ENCODE measurements at regions not wholly inside any gene's neighbourhood (a gene's known extent, or its start where the extent isn't known, plus 50 kb on each side); places are given as distances from the start of the nearest gene placed in this dataset.

DNA sequence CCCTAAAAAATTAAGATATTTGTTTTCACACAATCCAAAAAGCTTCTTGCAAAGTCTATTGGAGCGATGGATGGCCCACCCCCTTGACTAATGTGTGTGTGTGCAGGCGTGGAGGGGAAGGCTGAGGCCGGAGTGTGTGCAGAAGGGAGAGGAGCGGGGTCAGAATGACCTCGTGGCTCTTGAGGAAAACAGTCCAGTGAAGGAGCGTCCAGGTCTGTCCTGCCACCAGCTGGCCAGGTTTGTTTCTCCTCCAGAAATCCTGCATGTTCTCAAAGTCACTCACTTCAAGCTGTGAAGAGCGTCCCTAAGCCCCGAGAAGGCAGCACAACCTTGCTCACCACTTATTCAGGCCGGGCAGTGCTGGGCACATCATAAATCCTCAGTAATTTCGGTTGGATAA lies 69.5 kb upstream of the SSX2IP start:
- TF ChIP-seq, protein P1, sequence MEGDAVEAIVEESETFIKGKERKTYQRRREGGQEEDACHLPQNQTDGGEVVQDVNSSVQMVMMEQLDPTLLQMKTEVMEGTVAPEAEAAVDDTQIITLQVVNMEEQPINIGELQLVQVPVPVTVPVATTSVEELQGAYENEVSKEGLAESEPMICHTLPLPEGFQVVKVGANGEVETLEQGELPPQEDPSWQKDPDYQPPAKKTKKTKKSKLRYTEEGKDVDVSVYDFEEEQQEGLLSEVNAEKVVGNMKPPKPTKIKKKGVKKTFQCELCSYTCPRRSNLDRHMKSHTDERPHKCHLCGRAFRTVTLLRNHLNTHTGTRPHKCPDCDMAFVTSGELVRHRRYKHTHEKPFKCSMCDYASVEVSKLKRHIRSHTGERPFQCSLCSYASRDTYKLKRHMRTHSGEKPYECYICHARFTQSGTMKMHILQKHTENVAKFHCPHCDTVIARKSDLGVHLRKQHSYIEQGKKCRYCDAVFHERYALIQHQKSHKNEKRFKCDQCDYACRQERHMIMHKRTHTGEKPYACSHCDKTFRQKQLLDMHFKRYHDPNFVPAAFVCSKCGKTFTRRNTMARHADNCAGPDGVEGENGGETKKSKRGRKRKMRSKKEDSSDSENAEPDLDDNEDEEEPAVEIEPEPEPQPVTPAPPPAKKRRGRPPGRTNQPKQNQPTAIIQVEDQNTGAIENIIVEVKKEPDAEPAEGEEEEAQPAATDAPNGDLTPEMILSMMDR (IDR thresholded peaks at IDR 0.05): no peak

DNA sequence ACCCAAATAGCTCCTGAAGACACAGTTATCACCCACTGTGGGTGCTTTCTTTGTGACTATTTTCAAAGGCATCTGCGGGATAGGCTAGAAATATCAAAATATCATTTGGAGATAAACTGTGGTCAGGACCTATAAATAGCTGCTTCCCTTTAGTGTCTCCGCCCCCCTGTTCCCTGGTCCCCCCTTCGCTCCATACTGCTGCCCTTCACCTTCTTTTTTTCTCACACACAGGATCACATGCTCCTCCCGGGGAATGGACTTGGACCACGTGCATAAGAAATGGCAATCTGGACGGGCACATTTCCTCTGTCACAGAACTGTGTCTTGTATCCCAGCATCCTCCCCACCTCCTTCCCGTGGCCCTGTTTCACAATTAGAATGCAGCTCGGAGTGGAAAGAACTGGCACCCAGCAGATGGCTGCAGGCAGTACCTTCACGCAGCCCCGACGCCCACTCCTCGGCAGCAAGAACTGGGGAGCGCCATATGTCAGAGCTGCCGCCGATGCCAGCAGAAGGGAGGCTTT lies 68.8 kb upstream of the SSX2IP start:
- TF ChIP-seq, protein P1 (IDR thresholded peaks at IDR 0.05): no peak

DNA sequence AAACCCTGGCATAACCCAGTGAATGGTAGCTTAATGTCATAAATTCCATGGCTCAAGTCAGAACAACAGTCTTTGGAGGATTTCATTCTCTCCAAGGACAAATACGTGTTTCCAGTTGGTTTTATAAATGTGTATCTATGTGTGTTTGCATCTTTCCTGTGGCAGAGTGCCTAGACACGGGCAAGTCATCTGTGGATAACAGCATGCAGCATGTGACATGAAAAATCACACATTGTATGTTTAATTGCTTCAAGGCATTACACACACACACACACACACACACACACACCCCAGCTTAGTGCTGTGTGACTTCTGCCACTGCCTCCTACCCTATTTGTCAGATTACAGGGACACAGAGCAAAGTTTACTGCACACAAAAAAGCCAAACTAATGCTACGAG lies 68.2 kb upstream of the SSX2IP start:
- TF ChIP-seq, protein P1 (IDR thresholded peaks at IDR 0.05): no peak

DNA sequence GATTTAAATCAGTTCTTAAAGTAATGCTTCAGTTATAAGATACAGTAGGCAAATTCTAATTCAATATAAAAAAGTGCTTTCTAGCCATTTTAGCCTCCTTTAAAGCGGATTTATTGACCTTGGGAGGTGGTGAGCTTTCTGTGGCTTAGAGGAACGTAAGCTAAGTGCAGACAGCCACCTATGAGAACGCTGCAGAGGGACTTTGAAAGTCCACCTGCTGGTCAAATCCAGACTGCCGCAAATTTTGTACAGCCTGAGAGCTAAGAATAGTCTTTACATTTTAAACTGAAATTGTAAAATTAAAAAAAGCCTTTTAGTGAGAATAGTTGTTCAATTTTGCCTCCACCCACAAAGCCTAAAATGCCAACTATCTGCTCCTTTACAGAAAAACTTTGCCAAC lies 67.0 kb upstream of the SSX2IP start:
- TF ChIP-seq, protein P1 (IDR thresholded peaks at IDR 0.05): no peak

DNA sequence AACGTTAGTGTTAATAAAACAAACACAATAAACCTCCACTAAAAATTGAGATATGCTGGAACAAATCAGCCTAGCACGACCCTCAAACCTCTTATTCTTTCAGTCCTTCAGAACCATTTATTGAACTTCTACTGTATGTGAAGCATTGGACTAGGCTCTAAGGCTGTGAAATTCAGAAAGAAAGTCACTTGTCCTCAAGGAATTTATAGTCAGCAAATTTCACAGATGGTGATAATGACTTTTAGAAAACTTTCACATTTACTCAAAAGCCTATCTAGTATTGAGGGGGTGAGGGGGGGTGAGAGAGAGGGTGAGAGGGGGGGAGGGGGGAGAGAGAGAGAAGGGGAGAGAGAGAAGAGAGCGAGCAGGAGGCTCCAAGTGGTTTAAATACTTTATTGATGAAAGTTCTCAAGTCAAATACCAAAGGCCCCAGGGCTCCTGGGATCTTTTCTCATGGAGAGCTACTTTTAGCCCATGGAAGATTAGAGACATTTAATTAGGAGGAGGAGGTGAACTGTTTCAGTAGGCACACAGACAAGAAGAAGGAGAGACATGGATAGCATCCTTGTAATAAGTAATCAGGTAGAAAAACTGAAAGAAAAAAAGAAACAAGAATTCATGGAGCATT lies 66.3 kb upstream of the SSX2IP start:
- TF ChIP-seq, protein P1 (IDR thresholded peaks at IDR 0.05): no peak

DNA sequence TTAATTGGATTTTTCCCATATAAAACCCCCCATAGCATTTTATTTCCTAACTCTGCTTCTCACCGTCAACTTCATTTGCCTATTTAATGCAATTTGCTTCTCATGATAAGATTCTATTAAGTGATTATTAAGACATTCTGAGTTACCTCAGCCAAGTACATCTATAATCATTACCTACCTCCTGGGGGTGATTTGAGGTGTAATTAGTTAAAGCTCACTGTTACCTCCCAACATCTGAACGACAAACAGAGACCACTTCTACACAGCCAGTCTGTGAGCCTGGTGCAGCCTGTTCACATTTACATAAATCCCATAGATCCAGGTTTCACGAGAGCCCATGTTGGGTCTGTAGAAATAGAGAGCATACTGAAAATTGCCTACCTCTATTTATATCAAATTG lies 65.7 kb upstream of the SSX2IP start:
- TF ChIP-seq, protein P1 (IDR thresholded peaks at IDR 0.05): no peak

DNA sequence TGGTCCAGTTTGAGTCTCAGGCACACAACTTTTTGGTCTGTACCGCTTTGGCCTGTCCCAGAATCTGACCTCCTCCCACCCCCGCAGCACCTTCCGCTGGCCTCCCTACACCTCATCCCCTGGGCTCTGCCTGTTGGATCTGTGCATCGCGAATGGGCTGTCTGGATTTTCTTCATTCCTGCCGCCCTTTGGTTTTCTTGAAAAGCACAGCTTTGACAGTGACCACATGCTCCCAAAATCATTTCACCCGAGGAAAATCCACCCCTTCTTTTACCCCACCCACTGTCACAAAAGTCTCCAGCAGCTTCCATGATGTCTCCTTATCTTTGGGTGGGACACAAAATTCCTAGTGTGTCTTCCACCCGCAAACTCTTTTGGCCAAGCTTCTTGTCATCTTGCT lies 65.0 kb upstream of the SSX2IP start:
- TF ChIP-seq, protein P1 (IDR thresholded peaks at IDR 0.05): no peak

DNA sequence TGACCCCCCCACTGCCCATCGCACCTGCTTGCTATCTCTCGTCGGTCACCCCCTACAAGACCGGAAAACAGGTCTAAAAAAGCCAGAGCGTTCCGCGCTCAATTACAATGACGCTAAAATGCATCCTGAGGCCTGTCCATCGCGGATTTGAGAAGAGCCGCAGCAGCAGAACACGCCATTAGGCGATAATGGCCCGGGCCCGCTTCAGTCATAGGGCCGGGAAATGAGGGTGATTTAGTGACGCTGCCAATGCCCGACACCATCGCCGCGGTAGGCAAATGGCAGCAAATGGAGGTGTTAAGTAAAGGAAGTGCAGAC lies 64.1 kb upstream of the SSX2IP start:
- TF ChIP-seq, protein P1 (IDR thresholded peaks at IDR 0.05): no peak

All from LNCAP (cell line).